ENCODE measurements at regions not wholly inside any gene's neighbourhood (a gene's known extent, or its start where the extent isn't known, plus 50 kb on each side); places are given as distances from the start of the nearest gene placed in this dataset.

DNA sequence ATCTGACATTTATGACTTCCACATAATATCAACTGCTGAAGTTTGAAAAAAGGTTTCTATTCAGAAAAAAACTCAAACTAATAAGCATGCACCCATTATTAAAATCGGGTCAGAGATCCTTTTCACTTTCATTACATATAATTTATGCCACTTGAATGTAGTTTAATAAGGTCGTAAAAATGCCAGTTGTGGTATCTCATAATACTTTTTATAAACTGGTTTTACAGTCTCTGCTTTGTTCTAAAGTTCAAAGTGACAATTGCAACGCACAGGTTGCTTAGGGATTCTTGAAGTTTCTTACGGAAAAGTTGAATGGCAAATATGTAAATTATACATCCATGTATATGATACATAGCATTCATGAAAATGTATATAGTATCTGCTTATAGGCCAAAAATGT, 229.4 kb upstream of the CEP162 start:
- DNase-seq, result no peak
- H3K9ac ChIP-seq, result no peak overlapping the region
- H3K27me3 ChIP-seq (ENCODE audit: insufficient read depth), result no peaks in the 10 kb centered on the region
- H3K4me3 ChIP-seq (ENCODE audit: low read depth in 2 of 2, low read length in 1 of 2), result no peak overlapping the region
- CTCF ChIA-PET, result no interaction called here
- WGBS (ENCODE audit: low lambda C conversion rate), result 62% methylated on average over 4 of the region's 4 CpGs
- no peaks in the 10 kb centered on the region for H3K9me2 ChIP-seq
- H3K4me2 ChIP-seq, result no peak overlapping the region
- TF ChIP-seq MXI1 (IDR thresholded peaks at IDR 0.05; ENCODE audit: low read depth, low read length) (no peak), RXRA (IDR thresholded peaks at IDR 0.05; ENCODE audit: borderline replicate concordance, low read depth) (no peak)
- no peak overlapping the region for H3K27ac ChIP-seq (ENCODE audit: low read depth in 2 of 2, low read length in 1 of 2)
- H3K4me1 ChIP-seq (ENCODE audit: control insufficient read depth in 1 of 2, insufficient read depth in 2 of 2, low read depth in 1 of 2, low read length in 1 of 2), result peaks cover 0 to 5% of the 10 kb centered on the region in 2 experiments; a peak in 1 of 4 replicates
- POLR2A ChIA-PET, result no interaction called here
- H3K9me3 ChIP-seq, result no peaks in the 10 kb centered on the region
- no peaks in the 10 kb centered on the region for H3K79me2 ChIP-seq (ENCODE audit: insufficient read depth)
- H3F3A ChIP-seq (replicated peaks; ENCODE audit: insufficient read depth), result peaks cover 4% of the 10 kb centered on the region
- no peak overlapping the region for H2AFZ ChIP-seq (ENCODE audit: low read depth)
- H3K36me3 ChIP-seq (replicated peaks in 1 of 2; ENCODE audit: control insufficient read depth in 1 of 2, insufficient read depth in 2 of 2, low read length in 1 of 2), result no peaks in the 10 kb centered on the region
- no peaks in the 10 kb centered on the region for H4K20me1 ChIP-seq (ENCODE audit: insufficient read depth)

DNA sequence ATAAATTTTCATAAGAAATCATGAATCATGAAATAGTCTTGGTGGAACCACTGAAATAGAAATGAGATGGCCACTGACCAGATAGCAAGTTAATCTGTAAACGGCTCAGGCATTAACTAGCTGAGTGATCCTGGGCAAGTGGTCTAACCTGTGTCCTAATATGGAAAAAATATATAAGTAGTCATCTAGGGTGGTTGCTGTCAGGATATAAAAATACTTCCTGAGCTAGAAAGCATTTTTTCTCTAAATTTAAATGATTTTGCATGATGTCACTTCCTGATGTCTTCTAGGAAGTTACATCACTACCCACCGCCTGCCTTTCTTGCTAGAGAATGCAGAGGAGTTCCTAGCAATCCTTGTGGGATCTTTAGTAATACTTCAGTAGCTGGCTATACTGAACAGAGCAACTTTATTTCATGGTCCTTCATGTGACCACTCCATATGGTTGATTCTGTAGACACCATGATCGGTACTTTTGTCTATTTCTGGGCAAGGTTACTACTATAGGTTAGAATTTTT, 228.1 kb upstream of the CEP162 start:
- H3K4me1 ChIP-seq (ENCODE audit: control insufficient read depth in 1 of 2, insufficient read depth in 2 of 2, low read depth in 1 of 2, low read length in 1 of 2), result peaks cover 0 to 5% of the 10 kb centered on the region in 2 experiments; a peak in 1 of 4 replicates
- H3K79me2 ChIP-seq (ENCODE audit: insufficient read depth), result no peaks in the 10 kb centered on the region
- H3K27ac ChIP-seq (ENCODE audit: low read depth in 2 of 2, low read length in 1 of 2), result no peak overlapping the region
- H3K9me2 ChIP-seq, result no peaks in the 10 kb centered on the region
- CTCF ChIA-PET, result no interaction called here
- no peaks in the 10 kb centered on the region for H3K36me3 ChIP-seq (replicated peaks in 1 of 2; ENCODE audit: control insufficient read depth in 1 of 2, insufficient read depth in 2 of 2, low read length in 1 of 2)
- no peak overlapping the region for H3K9ac ChIP-seq
- 71% methylated on average over 3 of the region's 3 CpGs for WGBS (ENCODE audit: low lambda C conversion rate)
- no peak overlapping the region for H3K4me2 ChIP-seq
- TF ChIP-seq, protein P1, sequence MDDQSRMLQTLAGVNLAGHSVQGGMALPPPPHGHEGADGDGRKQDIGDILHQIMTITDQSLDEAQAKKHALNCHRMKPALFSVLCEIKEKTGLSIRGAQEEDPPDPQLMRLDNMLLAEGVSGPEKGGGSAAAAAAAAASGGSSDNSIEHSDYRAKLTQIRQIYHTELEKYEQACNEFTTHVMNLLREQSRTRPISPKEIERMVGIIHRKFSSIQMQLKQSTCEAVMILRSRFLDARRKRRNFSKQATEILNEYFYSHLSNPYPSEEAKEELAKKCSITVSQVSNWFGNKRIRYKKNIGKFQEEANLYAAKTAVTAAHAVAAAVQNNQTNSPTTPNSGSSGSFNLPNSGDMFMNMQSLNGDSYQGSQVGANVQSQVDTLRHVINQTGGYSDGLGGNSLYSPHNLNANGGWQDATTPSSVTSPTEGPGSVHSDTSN (IDR thresholded peaks at IDR 0.05), result no peak
- TF ChIP-seq ELF1 (IDR thresholded peaks at IDR 0.05) (no peak), GABPA (IDR thresholded peaks at IDR 0.05; ENCODE audit: low read depth) (peak; percentile 27; the same call in 1 of the 2 replicates), POLR2AphosphoS5 (IDR thresholded peaks at IDR 0.05; ENCODE audit: low read depth, low read length) (no peak)
- TF ChIP-seq, protein P2, sequence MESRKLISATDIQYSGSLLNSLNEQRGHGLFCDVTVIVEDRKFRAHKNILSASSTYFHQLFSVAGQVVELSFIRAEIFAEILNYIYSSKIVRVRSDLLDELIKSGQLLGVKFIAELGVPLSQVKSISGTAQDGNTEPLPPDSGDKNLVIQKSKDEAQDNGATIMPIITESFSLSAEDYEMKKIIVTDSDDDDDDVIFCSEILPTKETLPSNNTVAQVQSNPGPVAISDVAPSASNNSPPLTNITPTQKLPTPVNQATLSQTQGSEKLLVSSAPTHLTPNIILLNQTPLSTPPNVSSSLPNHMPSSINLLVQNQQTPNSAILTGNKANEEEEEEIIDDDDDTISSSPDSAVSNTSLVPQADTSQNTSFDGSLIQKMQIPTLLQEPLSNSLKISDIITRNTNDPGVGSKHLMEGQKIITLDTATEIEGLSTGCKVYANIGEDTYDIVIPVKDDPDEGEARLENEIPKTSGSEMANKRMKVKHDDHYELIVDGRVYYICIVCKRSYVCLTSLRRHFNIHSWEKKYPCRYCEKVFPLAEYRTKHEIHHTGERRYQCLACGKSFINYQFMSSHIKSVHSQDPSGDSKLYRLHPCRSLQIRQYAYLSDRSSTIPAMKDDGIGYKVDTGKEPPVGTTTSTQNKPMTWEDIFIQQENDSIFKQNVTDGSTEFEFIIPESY (IDR thresholded peaks at IDR 0.05; ENCODE audit: borderline replicate concordance, low read depth), result no peak
- POLR2A ChIA-PET, result no interaction called here
- H3K27me3 ChIP-seq (ENCODE audit: insufficient read depth), result no peaks in the 10 kb centered on the region
- H3K4me3 ChIP-seq (ENCODE audit: low read depth in 2 of 2, low read length in 1 of 2), result no peak overlapping the region
- no peak overlapping the region for H2AFZ ChIP-seq (ENCODE audit: low read depth)
- H4K20me1 ChIP-seq (ENCODE audit: insufficient read depth), result no peaks in the 10 kb centered on the region
- peaks cover 4% of the 10 kb centered on the region for H3F3A ChIP-seq (replicated peaks; ENCODE audit: insufficient read depth)
- DNase-seq, result no peak
- H3K9me3 ChIP-seq, result no peaks in the 10 kb centered on the region

DNA sequence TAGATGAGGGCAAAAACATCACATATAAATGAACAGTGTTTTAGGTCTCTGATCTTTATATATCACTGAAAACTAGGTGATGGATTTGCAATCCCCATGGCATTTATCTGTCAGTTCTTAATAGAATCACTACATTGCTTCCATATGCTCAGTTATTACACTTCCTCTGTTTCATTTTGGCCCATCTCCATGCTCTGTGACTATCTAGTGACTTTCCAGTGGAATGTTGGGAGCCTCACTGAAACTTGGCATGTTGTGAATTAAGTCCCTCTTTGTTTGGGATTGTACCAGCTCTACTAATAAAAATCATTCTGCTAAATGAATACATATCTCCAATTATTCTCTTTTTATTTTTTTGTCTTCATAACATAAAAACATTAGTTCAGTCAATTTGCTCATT, 226.1 kb upstream of the CEP162 start:
- H3K36me3 ChIP-seq (replicated peaks in 1 of 2; ENCODE audit: control insufficient read depth in 1 of 2, insufficient read depth in 2 of 2, low read length in 1 of 2), result no peaks in the 10 kb centered on the region
- DNase-seq, result no peak
- H2AFZ ChIP-seq (ENCODE audit: low read depth), result no peak overlapping the region
- peaks cover 2 to 5% of the 10 kb centered on the region in 2 experiments; a peak in 2 of 4 replicates for H3K4me1 ChIP-seq (ENCODE audit: control insufficient read depth in 1 of 2, insufficient read depth in 2 of 2, low read depth in 1 of 2, low read length in 1 of 2)
- no peak overlapping the region for H3K4me2 ChIP-seq
- no peaks in the 10 kb centered on the region for H3K27me3 ChIP-seq (ENCODE audit: insufficient read depth)
- no peaks in the 10 kb centered on the region for H3K9me3 ChIP-seq
- H3K4me3 ChIP-seq (ENCODE audit: low read depth in 2 of 2, low read length in 1 of 2), result no peak overlapping the region
- ChIA-PET CTCF (no interaction called here), POLR2A (no interaction called here)
- no peak overlapping the region for H3K9ac ChIP-seq
- no peaks in the 10 kb centered on the region for H4K20me1 ChIP-seq (ENCODE audit: insufficient read depth)
- peak overlapping the region in 1 of 2 experiments; percentile 34; a peak in 1 of 4 replicates for H3K27ac ChIP-seq (ENCODE audit: low read depth in 2 of 2, low read length in 1 of 2)
- no peaks in the 10 kb centered on the region for H3K9me2 ChIP-seq
- H3K79me2 ChIP-seq (ENCODE audit: insufficient read depth), result no peaks in the 10 kb centered on the region
- H3F3A ChIP-seq (replicated peaks; ENCODE audit: insufficient read depth), result peaks cover 4% of the 10 kb centered on the region
- TF ChIP-seq JUND (IDR thresholded peaks at IDR 0.05) (no peak), NFIC (IDR thresholded peaks at IDR 0.05; ENCODE audit: borderline replicate concordance) (peak; percentile 65), FOSL2 (IDR thresholded peaks at IDR 0.05; ENCODE audit: borderline replicate concordance, low read depth) (peak; percentile 22; the same call in 1 of the 2 replicates), RCOR1 (IDR thresholded peaks at IDR 0.05; ENCODE audit: low read length) (no peak), EP300 (IDR thresholded peaks at IDR 0.05; ENCODE audit: borderline replicate concordance in 1 of 2, low read depth in 1 of 2, low read length in 1 of 2) (no peak)
- TF ChIP-seq, protein P2 (IDR thresholded peaks at IDR 0.05; ENCODE audit: borderline replicate concordance, low read depth), result no peak
- TF ChIP-seq, protein P3, sequence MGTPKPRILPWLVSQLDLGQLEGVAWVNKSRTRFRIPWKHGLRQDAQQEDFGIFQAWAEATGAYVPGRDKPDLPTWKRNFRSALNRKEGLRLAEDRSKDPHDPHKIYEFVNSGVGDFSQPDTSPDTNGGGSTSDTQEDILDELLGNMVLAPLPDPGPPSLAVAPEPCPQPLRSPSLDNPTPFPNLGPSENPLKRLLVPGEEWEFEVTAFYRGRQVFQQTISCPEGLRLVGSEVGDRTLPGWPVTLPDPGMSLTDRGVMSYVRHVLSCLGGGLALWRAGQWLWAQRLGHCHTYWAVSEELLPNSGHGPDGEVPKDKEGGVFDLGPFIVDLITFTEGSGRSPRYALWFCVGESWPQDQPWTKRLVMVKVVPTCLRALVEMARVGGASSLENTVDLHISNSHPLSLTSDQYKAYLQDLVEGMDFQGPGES (IDR thresholded peaks at IDR 0.05; ENCODE audit: low read depth, low read length), result no peak
- TF ChIP-seq, protein P1 (IDR thresholded peaks at IDR 0.05), result peak; percentile 37; the same call in 1 of the 2 replicates
